ENCODE measurements at regions not wholly inside any gene's neighbourhood (a gene's known extent, or its start where the extent isn't known, plus 50 kb on each side); places are given as distances from the start of the nearest gene placed in this dataset.

DNA sequence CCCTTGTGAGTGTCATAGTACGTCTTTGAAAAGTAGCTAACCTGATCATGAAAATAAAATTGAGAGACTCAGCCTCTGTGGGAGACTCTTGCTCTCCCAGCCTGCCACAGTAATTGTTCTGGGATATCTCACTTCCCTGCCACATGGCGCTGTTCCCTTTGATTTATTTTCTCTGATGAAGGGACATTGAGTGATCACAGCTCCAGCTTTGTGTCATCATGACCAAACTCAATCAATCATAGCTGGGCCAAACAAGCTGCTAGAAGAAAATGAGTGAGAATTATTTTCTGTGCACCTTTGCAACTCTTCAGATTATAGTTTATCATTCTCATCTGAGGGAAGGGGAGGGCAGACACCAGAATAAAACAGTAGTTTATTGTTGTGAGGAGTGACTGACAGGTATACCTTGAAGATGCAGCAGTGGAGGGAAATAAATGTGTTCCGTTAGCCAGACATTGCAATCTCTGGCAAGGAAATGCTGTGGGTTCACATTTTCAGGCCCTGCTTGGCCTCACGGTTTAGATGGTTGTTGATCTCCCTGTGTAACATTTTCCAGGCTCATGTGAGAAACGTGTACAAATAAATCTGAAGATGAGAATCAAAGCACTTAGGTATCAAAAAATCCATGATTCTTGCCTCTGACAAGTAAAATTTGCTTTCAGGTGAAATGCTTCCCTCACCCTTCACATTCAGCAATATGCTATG, 174.7 kb upstream of the FBXL17 start:
- in situ Hi-C loops (cut with HindIII; ENCODE audit: low pct_ligation_motif_present, low sequenced_read_pairs): no loop called here
- Histone ChIP-seq H3K4me3 (ENCODE audit: low read depth, low read length) (no peak overlapping the region), H3K27ac (no peak overlapping the region), H3K36me3 (replicated peaks) (no peaks in the 10 kb centered on the region), H3K27me3 (replicated peaks) (no peaks in the 10 kb centered on the region)
- DNase-seq: no peak
- TF ChIP-seq CTCF (IDR thresholded peaks at IDR 0.05; ENCODE audit: low read depth, low read length, missing control alignments): no peak

GRCh38 chr5:108548684-108549596, 167.0 kb upstream of the FBXL17 start:
- in situ Hi-C loops (cut with HindIII; ENCODE audit: low pct_ligation_motif_present, low sequenced_read_pairs): no loop called here

DNA sequence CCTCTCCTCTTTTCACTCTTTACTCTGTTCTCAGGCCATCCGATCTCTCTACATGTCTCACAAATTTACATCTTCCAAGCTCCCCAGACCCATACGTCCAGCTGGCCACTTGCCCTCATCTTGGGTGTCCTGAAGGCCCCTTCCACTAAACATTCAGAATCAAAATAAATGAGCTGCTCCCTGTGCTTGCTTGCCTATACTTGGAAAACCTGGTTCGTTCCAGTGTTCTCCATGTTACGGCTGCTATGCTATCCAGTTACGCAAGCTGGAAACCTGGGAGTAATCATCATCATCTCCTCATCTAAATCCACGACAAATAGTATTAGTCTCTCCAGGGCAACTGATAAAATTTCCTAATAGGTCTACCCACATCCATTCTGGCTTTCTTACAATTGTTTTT, 165.0 kb upstream of the FBXL17 start:
- in situ Hi-C loops (cut with HindIII; ENCODE audit: low pct_ligation_motif_present, low sequenced_read_pairs): no loop called here
- TF ChIP-seq CTCF (IDR thresholded peaks at IDR 0.05; ENCODE audit: low read depth, low read length, missing control alignments): no peak
- H3K4me3 ChIP-seq (ENCODE audit: low read depth, low read length): no peak overlapping the region
- H3K27ac ChIP-seq: no peak overlapping the region
- no peak for DNase-seq
- H3K36me3 ChIP-seq (replicated peaks): no peaks in the 10 kb centered on the region
- no peaks in the 10 kb centered on the region for H3K27me3 ChIP-seq (replicated peaks)

More at GRCh38 chr5:108548684-108549596, 167.0 kb upstream of the FBXL17 start:
- DNase-seq: no peak
- no peaks in the 10 kb centered on the region for H3K36me3 ChIP-seq (replicated peaks)
- H3K27ac ChIP-seq: no peak overlapping the region
- no peak for TF ChIP-seq CTCF (IDR thresholded peaks at IDR 0.05; ENCODE audit: low read depth, low read length, missing control alignments)
- H3K27me3 ChIP-seq (replicated peaks): no peaks in the 10 kb centered on the region
- no peak overlapping the region for H3K4me3 ChIP-seq (ENCODE audit: low read depth, low read length)

DNA sequence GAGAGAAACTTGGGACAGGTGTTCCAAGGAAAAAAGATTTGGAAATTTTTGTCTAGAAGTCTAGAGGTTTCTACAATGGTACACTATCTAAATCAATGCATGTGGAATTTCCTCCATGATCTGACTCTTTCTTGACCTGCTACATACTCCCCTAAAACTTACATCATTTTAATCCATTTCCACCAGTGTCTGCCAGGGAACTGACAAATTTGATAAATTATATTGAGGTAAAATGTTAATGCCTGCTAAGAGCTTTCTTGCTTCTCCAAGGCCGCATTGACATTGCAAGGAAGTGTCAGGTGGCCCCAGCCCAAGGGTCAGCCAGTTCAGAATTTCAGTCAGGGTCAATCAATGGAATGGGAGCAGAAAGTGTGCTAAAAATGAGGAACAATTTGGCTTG, 163.4 kb upstream of the FBXL17 start:
- in situ Hi-C loops (cut with HindIII; ENCODE audit: low pct_ligation_motif_present, low sequenced_read_pairs): no loop called here
- H3K27ac ChIP-seq: no peak overlapping the region
- H3K4me3 ChIP-seq (ENCODE audit: low read depth, low read length): no peak overlapping the region
- H3K27me3 ChIP-seq (replicated peaks): no peaks in the 10 kb centered on the region
- no peaks in the 10 kb centered on the region for H3K36me3 ChIP-seq (replicated peaks)
- DNase-seq: no peak
- no peak for TF ChIP-seq CTCF (IDR thresholded peaks at IDR 0.05; ENCODE audit: low read depth, low read length, missing control alignments)

GRCh38 chr5:108543486-108543885, 161.6 kb upstream of the FBXL17 start:
- TF ChIP-seq CTCF (IDR thresholded peaks at IDR 0.05; ENCODE audit: low read depth, low read length, missing control alignments): no peak
- H3K4me3 ChIP-seq (ENCODE audit: low read depth, low read length): no peak overlapping the region

More at GRCh38 chr5:108543486-108543885, 161.6 kb upstream of the FBXL17 start:
- H3K27me3 ChIP-seq (replicated peaks): no peaks in the 10 kb centered on the region
- H3K27ac ChIP-seq: no peak overlapping the region
- no peak for DNase-seq
- in situ Hi-C loops (cut with HindIII; ENCODE audit: low pct_ligation_motif_present, low sequenced_read_pairs): no loop called here
- H3K36me3 ChIP-seq (replicated peaks): no peaks in the 10 kb centered on the region

Data from brain microvascular endothelial cell (primary cell).